GM12872 (cell line): ENCODE measurements at regions not wholly inside any gene's neighbourhood (a gene's known extent, or its start where the extent isn't known, plus 50 kb on each side); places are given as distances from the start of the nearest gene placed in this dataset.

Experiments used
- TF ChIP-seq, protein P1 (sequence below): IDR thresholded peaks from 3 replicates; pipeline ENCODE4 v1.5.1; 2011; ENCODE audit warnings: low read depth, mild to moderate bottlenecking, low read length, moderate library complexity; ENCODE audit not compliant: insufficient read depth

DNA sequence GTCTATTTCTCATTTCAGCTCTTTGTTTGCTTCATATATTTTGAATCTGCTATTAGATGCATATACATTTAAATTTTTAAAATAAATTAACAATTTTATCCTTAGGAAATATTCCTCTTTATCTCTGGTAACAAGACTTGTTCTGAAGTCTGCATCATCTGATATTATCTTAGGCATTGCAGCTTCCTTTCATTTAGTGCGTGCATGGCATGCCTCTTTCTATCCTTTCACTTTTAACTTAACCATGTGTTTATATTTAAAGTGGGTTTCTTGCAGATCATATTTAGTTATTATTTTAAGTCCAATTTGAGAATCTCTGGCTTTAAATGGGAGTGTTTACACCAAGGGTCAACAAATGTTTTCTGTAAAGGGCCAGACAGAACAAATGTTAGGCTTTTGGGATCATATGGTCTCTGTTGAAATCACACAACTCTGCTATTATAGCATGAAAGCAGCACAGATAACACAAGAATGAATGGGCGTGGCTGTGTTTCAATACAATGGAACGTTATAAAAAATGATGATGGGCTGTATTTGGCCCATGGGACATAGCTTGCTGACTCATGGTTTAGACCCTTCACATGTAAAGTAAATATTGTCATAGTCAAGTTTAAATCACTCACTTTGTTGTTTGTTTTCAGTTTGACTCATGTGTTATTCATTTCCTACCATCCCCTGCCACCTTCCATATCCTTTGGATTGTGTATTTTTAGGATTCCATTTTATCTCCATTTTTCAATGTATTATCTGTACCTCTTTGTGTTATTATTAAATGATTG, 83.9 kb upstream of the SNX19 start:
- TF ChIP-seq, protein P1, sequence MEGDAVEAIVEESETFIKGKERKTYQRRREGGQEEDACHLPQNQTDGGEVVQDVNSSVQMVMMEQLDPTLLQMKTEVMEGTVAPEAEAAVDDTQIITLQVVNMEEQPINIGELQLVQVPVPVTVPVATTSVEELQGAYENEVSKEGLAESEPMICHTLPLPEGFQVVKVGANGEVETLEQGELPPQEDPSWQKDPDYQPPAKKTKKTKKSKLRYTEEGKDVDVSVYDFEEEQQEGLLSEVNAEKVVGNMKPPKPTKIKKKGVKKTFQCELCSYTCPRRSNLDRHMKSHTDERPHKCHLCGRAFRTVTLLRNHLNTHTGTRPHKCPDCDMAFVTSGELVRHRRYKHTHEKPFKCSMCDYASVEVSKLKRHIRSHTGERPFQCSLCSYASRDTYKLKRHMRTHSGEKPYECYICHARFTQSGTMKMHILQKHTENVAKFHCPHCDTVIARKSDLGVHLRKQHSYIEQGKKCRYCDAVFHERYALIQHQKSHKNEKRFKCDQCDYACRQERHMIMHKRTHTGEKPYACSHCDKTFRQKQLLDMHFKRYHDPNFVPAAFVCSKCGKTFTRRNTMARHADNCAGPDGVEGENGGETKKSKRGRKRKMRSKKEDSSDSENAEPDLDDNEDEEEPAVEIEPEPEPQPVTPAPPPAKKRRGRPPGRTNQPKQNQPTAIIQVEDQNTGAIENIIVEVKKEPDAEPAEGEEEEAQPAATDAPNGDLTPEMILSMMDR, result no peak

GRCh38 chr11:131002145-131002544, 85.9 kb upstream of the SNX19 start:
- TF ChIP-seq, protein P1, result no peak

GRCh38 chr11:131005829-131006228, 89.5 kb upstream of the SNX19 start:
- TF ChIP-seq, protein P1, result no peak

GRCh38 chr11:131025020-131025419, 108.7 kb upstream of the SNX19 start:
- TF ChIP-seq, protein P1, result peak; percentile 43; the same call in 2 of the 3 replicates

DNA sequence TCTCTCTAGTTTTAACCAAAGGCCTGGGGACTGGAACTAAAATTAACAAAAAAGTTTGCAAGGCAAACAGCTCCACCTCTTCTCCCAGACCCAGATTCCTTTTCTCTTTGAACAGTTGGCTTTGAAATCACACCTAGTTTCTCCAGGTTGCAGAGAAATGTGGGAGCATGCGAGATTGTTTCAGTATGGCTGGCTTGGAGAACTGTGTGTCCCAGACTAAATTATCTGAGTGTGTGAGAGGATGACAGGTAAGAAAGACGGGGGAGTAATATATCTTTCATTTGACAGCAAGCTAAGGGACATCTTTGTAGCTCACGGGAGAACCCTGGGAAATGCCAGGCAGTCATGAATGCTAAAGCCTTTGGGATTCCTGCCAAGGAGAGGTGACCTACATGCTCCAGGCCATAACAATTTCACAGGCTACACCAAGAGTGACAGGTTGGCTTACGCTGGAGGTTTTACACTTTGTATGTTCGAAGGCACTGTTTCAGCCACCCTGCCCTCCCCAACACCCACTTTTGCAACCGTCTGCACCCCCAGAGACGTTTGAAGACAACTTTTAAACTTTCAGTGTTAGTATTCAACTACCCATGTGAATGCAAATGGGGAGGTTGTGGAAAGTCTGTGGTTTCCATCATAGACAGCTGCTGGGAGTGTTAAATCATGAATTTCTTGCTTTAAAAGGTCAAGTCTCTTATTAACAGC, 109.3 kb upstream of the SNX19 start:
- TF ChIP-seq, protein P1, result no peak

GRCh38 chr11:131027491-131027890, 111.2 kb upstream of the SNX19 start:
- TF ChIP-seq, protein P1, result no peak

DNA sequence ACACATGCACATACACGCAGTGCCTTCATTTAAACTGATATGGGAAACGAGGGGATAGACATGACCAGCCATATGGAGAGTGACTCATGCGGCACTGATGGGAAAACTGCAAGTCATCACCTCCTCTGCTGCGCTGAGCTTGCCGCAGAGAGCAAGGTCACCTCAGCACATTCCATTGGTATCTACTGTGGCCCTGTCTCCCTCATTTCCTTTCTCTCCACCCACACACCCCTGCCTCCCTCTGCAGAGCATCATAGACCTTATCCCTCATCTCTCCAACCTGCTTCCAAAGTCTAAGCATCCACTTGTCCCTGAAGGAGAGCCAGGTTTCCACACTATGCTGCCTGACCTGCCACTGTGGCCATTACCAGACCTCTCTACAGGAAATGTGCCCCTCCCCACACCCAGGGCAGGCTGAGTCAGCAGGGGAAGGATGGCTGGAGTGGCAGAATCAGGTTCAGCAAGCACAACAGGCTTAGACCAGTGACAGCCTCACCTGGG, 116.9 kb upstream of the SNX19 start:
- TF ChIP-seq, protein P1, result no peak
